HepG2 (cell line): ENCODE measurements at regions not wholly inside any gene's neighbourhood (a gene's known extent, or its start where the extent isn't known, plus 50 kb on each side); places are given as distances from the start of the nearest gene placed in this dataset.
A peak's percentile ranks its signal among the peaks of the same experiment; 100 is the strongest.

Source experiments
- AHR ChIP-seq: IDR thresholded peaks from 2 replicates; pipeline ENCODE4 v1.6.1; 2018; ENCODE audit warnings: missing genetic modification reagents, missing compliant biosample characterization
- CCDC6 ChIP-seq: sonication (generic); formaldehyde crosslinking; IDR thresholded peaks from 2 replicates; pipeline ENCODE4 v1.8.1; 2022; ENCODE audit warnings: mild to moderate bottlenecking, missing genetic modification reagents, moderate library complexity
- DNMT1 ChIP-seq: sonication (generic); formaldehyde crosslinking; IDR thresholded peaks from 2 replicates; pipeline ENCODE4 v1.5.1; 2020; ENCODE audit warnings: mild to moderate bottlenecking, missing genetic modification reagents
- HOXA5 ChIP-seq: sonication (generic); formaldehyde crosslinking; IDR thresholded peaks from 2 replicates; pipeline ENCODE4 v1.4.0; 2020; ENCODE audit warnings: missing genetic modification reagents
- PAXIP1 ChIP-seq: sonication (generic); formaldehyde crosslinking; conservative IDR thresholded peaks from 2 replicates; pipeline ENCODE4 v1.4.0; 2020; ENCODE audit warnings: mild to moderate bottlenecking, missing genetic modification reagents, moderate library complexity
- SETDB1 ChIP-seq: sonication (generic); formaldehyde crosslinking; IDR thresholded peaks from 2 replicates; pipeline ENCODE4 v1.5.1; 2020; ENCODE audit warnings: missing genetic modification reagents, mild to moderate bottlenecking, borderline replicate concordance
- ZFP82 ChIP-seq: sonication (generic); formaldehyde crosslinking; IDR thresholded peaks from 2 replicates; pipeline ENCODE4 v1.5.1; 2020; ENCODE audit warnings: mild to moderate bottlenecking, missing genetic modification reagents, borderline replicate concordance
- ZMAT5 ChIP-seq: sonication (generic); formaldehyde crosslinking; IDR thresholded peaks from 2 replicates; pipeline ENCODE4 v1.5.0; 2020; ENCODE audit warnings: mild to moderate bottlenecking, low read depth, missing genetic modification reagents, borderline replicate concordance
- ZNF260 ChIP-seq: sonication (generic); formaldehyde crosslinking; IDR thresholded peaks from 2 replicates; pipeline ENCODE4 v1.4.0; 2020; ENCODE audit warnings: missing genetic modification reagents, low read depth, mild to moderate bottlenecking, borderline replicate concordance
- ZNF329 ChIP-seq: sonication (generic); formaldehyde crosslinking; IDR thresholded peaks from 2 replicates; pipeline ENCODE4 v1.9.0; 2021; ENCODE audit warnings: low read depth, mild to moderate bottlenecking, missing genetic modification reagents
- ZNF549 ChIP-seq: sonication (generic); formaldehyde crosslinking; IDR thresholded peaks from 2 replicates; pipeline ENCODE4 v1.5.0; 2020; ENCODE audit warnings: missing genetic modification reagents
- ZNF761 ChIP-seq: sonication (generic); formaldehyde crosslinking; conservative IDR thresholded peaks from 2 replicates; pipeline ENCODE4 v1.4.0; 2020; ENCODE audit warnings: mild to moderate bottlenecking, missing genetic modification reagents
- TF ChIP-seq, protein P1 (sequence below): sonication (generic); formaldehyde crosslinking; IDR thresholded peaks from 2 replicates; pipeline ENCODE4 v1.4.0; 2020; ENCODE audit warnings: missing genetic modification reagents
- TF ChIP-seq, protein P2 (sequence below): IDR thresholded peaks from 2 replicates; pipeline ENCODE4 v1.6.1; 2016; ENCODE audit warnings: control low read depth

DNA sequence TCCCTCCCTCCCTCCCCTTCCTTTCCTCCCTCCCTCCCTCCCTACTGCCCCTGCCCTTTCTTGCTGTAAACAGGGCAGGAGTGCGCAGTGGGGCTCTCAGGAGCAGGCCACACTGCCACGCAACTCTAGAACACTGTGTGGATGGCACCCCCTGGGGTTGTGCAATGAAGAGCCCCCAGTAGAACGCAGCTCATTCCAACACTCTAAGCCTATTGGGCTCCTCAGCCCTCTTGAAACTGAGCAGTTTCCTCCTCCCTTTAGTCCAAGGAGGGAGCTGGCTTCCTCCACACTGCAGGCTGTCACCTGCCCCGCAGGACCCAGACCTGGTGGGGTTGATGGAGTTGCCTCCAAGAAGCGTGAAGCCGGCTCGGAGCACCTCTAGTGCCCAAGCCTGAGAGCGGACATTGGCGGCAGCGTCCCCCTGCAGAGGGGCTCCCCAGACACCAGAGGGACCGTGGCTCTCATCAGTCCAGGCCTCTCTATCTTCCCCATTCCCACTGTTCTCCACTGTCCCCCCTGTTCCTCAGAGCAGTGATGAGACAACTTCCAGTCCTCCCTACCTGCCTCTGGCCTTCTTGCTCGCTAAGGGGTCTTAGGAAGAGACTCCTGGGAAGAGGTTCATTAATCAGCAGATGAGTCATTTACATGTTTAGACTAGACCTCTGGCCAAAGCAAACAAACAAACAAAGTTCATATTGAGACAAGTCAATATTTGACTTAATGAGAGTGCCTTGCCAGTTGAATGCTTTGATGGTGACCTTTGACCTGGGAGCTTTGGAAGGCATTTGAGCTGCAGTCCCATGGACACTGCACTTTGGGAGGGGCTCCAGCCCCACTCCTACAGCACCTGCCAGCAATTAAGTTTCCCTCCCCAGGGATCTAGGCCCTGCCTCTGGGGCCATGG lies 64.0 kb downstream of the RPUSD4 start (continued):
- TF ChIP-seq ZMAT5 (no peak), ZNF549 (CRISPR knock-in tag) (no peak), ZFP82 (CRISPR knock-in tag) (no peak), ZNF761 (CRISPR knock-in tag) (no peak), AHR (no peak), CCDC6 (CRISPR knock-in tag) (no peak), HOXA5 (CRISPR knock-in tag) (no peak), ZNF260 (CRISPR knock-in tag) (no peak), ZNF329 (CRISPR knock-in tag) (no peak), SETDB1 (no peak), PAXIP1 (peak; percentile 94), DNMT1 (CRISPR knock-in tag) (no peak)
- TF ChIP-seq, protein P1, sequence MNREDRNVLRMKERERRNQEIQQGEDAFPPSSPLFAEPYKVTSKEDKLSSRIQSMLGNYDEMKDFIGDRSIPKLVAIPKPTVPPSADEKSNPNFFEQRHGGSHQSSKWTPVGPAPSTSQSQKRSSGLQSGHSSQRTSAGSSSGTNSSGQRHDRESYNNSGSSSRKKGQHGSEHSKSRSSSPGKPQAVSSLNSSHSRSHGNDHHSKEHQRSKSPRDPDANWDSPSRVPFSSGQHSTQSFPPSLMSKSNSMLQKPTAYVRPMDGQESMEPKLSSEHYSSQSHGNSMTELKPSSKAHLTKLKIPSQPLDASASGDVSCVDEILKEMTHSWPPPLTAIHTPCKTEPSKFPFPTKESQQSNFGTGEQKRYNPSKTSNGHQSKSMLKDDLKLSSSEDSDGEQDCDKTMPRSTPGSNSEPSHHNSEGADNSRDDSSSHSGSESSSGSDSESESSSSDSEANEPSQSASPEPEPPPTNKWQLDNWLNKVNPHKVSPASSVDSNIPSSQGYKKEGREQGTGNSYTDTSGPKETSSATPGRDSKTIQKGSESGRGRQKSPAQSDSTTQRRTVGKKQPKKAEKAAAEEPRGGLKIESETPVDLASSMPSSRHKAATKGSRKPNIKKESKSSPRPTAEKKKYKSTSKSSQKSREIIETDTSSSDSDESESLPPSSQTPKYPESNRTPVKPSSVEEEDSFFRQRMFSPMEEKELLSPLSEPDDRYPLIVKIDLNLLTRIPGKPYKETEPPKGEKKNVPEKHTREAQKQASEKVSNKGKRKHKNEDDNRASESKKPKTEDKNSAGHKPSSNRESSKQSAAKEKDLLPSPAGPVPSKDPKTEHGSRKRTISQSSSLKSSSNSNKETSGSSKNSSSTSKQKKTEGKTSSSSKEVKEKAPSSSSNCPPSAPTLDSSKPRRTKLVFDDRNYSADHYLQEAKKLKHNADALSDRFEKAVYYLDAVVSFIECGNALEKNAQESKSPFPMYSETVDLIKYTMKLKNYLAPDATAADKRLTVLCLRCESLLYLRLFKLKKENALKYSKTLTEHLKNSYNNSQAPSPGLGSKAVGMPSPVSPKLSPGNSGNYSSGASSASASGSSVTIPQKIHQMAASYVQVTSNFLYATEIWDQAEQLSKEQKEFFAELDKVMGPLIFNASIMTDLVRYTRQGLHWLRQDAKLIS (CRISPR knock-in tag): no peak; the same call in 1 of the 2 replicates
- TF ChIP-seq, protein P2, sequence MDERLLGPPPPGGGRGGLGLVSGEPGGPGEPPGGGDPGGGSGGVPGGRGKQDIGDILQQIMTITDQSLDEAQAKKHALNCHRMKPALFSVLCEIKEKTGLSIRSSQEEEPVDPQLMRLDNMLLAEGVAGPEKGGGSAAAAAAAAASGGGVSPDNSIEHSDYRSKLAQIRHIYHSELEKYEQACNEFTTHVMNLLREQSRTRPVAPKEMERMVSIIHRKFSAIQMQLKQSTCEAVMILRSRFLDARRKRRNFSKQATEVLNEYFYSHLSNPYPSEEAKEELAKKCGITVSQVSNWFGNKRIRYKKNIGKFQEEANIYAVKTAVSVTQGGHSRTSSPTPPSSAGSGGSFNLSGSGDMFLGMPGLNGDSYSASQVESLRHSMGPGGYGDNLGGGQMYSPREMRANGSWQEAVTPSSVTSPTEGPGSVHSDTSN (CRISPR knock-in tag): 0 out of 2 replicates have a peak, but pooled peaks have one; percentile 8
